SK-N-SH (cell line): ENCODE measurements at regions not wholly inside any gene's neighbourhood (a gene's known extent, or its start where the extent isn't known, plus 50 kb on each side); places are given as distances from the start of the nearest gene placed in this dataset.

Experiments used
- CTCF ChIP-seq: fragments of 200-600 bp; sonication (generic); IDR thresholded peaks from 2 replicates; pipeline ENCODE4 v1.6.1; 2017; ENCODE audit warnings: antibody characterized with exemption, mild to moderate bottlenecking, moderate library complexity
- SMC3 ChIP-seq: IDR thresholded peaks from 2 replicates; pipeline ENCODE4 v1.6.1; 2012; ENCODE audit warnings: low read depth, low read length, improper control_type of control experiment
- TF ChIP-seq, protein P1 (sequence below): fragments of 150-350 bp; IDR thresholded peaks from 2 replicates; pipeline ENCODE4 v1.6.1; 2017; ENCODE audit warnings: antibody characterized with exemption, low read length, low read depth, borderline replicate concordance

DNA sequence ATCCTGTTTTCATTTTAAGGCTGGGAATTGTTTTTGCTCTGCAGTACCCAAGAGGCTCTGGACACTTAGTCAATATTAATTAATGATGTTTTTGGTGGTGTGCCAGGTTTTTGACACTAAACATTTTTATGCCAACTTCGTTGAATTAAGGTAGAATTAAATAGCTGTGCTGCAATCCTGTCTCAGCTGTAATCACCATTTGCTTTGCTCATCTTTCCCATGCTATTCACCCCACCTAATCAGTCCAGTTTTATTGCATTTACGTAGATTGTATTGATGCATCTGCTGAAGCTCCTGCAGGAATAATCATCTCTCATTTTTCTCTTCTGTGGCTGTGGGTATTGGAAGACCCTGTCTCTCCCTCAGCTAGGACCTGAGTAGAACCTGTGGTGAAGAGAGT, 52.6 kb upstream of the TRUB1 start:
- TF ChIP-seq CTCF = no peak
- TF ChIP-seq SMC3 = no peak
- TF ChIP-seq, protein P1, sequence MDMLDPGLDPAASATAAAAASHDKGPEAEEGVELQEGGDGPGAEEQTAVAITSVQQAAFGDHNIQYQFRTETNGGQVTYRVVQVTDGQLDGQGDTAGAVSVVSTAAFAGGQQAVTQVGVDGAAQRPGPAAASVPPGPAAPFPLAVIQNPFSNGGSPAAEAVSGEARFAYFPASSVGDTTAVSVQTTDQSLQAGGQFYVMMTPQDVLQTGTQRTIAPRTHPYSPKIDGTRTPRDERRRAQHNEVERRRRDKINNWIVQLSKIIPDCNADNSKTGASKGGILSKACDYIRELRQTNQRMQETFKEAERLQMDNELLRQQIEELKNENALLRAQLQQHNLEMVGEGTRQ = no peak
